Neural progenitor cell (in vitro differentiated cells): ENCODE measurements at regions not wholly inside any gene's neighbourhood (a gene's known extent, or its start where the extent isn't known, plus 50 kb on each side); places are given as distances from the start of the nearest gene placed in this dataset.

ENCODE experiments used
- DNase-seq: peaks from one replicate; pipeline ENCODE4 v3.0.0-alpha.2; 2016; ENCODE audit warnings: low spot score
- H2AFZ ChIP-seq: fragments of 200-600 bp; sonication (generic); replicated peaks from 2 replicates; pipeline ENCODE4 v1.6.1; 2016; ENCODE audit warnings: antibody characterized with exemption
- H3F3A ChIP-seq: fragments of 200-600 bp; sonication (generic); 2 replicates; pipeline ENCODE4 v1.6.1; 2016; ENCODE audit warnings: antibody characterized with exemption, low read depth
- H3K27ac ChIP-seq: fragments of 200-600 bp; sonication (generic); 2 replicates; pipeline ENCODE4 v1.5.1; 2016; ENCODE audit warnings: mild to moderate bottlenecking
- H3K27me3 ChIP-seq: fragments of 200-600 bp; sonication (generic); 2 replicates; pipeline ENCODE4 v1.6.1; 2016; ENCODE audit warnings: mild to moderate bottlenecking, moderate library complexity
- H3K36me3 ChIP-seq: fragments of 200-600 bp; sonication (generic); 2 replicates; pipeline ENCODE4 v1.5.1; 2016
- H3K4me1 ChIP-seq: fragments of 200-600 bp; sonication (generic); 2 replicates; pipeline ENCODE4 v1.6.1; 2016; ENCODE audit warnings: mixed run types
- H3K4me2 ChIP-seq: fragments of 200-600 bp; sonication (generic); 2 replicates; pipeline ENCODE4 v1.6.1; 2016
- H3K4me3 ChIP-seq: fragments of 200-600 bp; sonication (generic); 2 replicates; pipeline ENCODE4 v1.5.1; 2016
- H3K79me2 ChIP-seq: fragments of 200-600 bp; sonication (generic); 2 replicates; pipeline ENCODE4 v1.6.1; 2016; ENCODE audit warnings: low read depth
- H3K9ac ChIP-seq: fragments of 200-600 bp; sonication (generic); 2 replicates; pipeline ENCODE4 v1.6.1; 2016
- H3K9me3 ChIP-seq: fragments of 200-600 bp; sonication (generic); 2 replicates; pipeline ENCODE4 v1.5.1; 2016; ENCODE audit warnings: low read depth
- H4K20me1 ChIP-seq: fragments of 200-600 bp; sonication (generic); 2 replicates; pipeline ENCODE4 v1.6.1; 2016; ENCODE audit warnings: low read depth
- H3K27ac Mint-ChIP-seq: 3 replicates; pipeline ENCODE4 v1.8.0; 2021; ENCODE audit warnings: mixed read lengths
- H3K27me3 Mint-ChIP-seq: 2 replicates; pipeline ENCODE4 v1.8.0; 2022; ENCODE audit warnings: low read depth, mild to moderate bottlenecking, inconsistent platforms, moderate library complexity, mixed read lengths; ENCODE audit not compliant: insufficient read depth
- H3K36me3 Mint-ChIP-seq: 3 replicates; pipeline ENCODE4 v1.8.0; 2021; ENCODE audit warnings: mixed read lengths
- H3K4me1 Mint-ChIP-seq: 3 replicates; pipeline ENCODE4 v1.8.0; 2021; ENCODE audit warnings: mixed read lengths
- H3K4me3 Mint-ChIP-seq: 3 replicates; pipeline ENCODE4 v1.8.0; 2021; ENCODE audit warnings: mild to moderate bottlenecking, moderate library complexity, mixed read lengths
- H3K9me3 Mint-ChIP-seq: 3 replicates; pipeline ENCODE4 v1.8.0; 2020; ENCODE audit warnings: mixed read lengths
- EZH2 ChIP-seq: fragments of 200-600 bp; sonication (generic); IDR thresholded peaks from 2 replicates; pipeline ENCODE4 v1.6.1; 2017; ENCODE audit warnings: antibody characterized with exemption, mild to moderate bottlenecking, moderate library complexity
- EZH2phosphoT487 ChIP-seq: fragments of 200-600 bp; sonication (generic); IDR thresholded peaks from 2 replicates; pipeline ENCODE4 v1.6.1; 2017; ENCODE audit warnings: antibody characterized with exemption
- TF ChIP-seq, protein P1 (sequence below): fragments of 200-600 bp; sonication (generic); IDR thresholded peaks from 2 replicates; pipeline ENCODE4 v1.5.1; 2017; ENCODE audit warnings: antibody characterized with exemption, mild to moderate bottlenecking

DNA sequence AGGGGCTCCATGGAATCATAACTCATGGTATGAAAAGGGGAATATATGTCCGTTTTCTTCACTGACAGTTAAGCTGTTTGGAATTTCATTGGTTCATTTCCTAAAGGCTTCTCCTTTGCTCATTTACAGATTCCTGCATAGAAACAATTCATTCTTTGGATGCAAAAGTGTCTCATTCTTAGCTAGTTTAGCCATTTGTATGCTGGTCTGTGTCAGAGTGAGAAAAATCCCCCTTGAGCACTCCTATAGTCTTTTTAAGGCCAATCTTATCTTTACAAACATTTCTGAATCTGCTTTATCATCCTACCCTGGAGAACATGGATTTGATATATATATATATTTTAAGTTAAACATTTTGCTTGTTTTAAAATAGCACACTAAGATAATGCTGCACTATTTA, 1260.9 kb upstream of the NRXN1 start:
- H3K4me1 Mint-ChIP-seq = peaks cover 4% of the 10 kb centered on the region
- DNase-seq = no peak
- no peak for TF ChIP-seq EZH2phosphoT487
- no peak for TF ChIP-seq EZH2
- TF ChIP-seq, protein P1, sequence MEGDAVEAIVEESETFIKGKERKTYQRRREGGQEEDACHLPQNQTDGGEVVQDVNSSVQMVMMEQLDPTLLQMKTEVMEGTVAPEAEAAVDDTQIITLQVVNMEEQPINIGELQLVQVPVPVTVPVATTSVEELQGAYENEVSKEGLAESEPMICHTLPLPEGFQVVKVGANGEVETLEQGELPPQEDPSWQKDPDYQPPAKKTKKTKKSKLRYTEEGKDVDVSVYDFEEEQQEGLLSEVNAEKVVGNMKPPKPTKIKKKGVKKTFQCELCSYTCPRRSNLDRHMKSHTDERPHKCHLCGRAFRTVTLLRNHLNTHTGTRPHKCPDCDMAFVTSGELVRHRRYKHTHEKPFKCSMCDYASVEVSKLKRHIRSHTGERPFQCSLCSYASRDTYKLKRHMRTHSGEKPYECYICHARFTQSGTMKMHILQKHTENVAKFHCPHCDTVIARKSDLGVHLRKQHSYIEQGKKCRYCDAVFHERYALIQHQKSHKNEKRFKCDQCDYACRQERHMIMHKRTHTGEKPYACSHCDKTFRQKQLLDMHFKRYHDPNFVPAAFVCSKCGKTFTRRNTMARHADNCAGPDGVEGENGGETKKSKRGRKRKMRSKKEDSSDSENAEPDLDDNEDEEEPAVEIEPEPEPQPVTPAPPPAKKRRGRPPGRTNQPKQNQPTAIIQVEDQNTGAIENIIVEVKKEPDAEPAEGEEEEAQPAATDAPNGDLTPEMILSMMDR = no peak

GRCh38 chr2:52289741-52290140, 1257.8 kb upstream of the NRXN1 start:
- no peak overlapping the region for H3K9ac ChIP-seq
- no peak overlapping the region for H3K27ac Mint-ChIP-seq

More for the DNA sequence above, 1260.9 kb upstream of the NRXN1 start:
- Mint-ChIP-seq H3K4me3 (no peak overlapping the region), H3K9me3 (no peaks in the 10 kb centered on the region), H3K27ac (no peak overlapping the region), H3K27me3 (no peaks in the 10 kb centered on the region), H3K36me3 (no peaks in the 10 kb centered on the region)
- H4K20me1 ChIP-seq = no peaks in the 10 kb centered on the region
- peak overlapping the region; percentile 30 for H2AFZ ChIP-seq
- H3K9ac ChIP-seq = no peak overlapping the region
- no peak overlapping the region for H3K27ac ChIP-seq
- no peaks in the 10 kb centered on the region for H3K36me3 ChIP-seq
- no peaks in the 10 kb centered on the region for H3K79me2 ChIP-seq
- H3K4me1 ChIP-seq = peaks cover 20% of the 10 kb centered on the region
- no peaks in the 10 kb centered on the region for H3K9me3 ChIP-seq
- no peaks in the 10 kb centered on the region for H3K27me3 ChIP-seq
- H3K4me2 ChIP-seq = peak overlapping the region; percentile 0
- peaks cover 4% of the 10 kb centered on the region for H3F3A ChIP-seq
- no peak overlapping the region for H3K4me3 ChIP-seq

DNA sequence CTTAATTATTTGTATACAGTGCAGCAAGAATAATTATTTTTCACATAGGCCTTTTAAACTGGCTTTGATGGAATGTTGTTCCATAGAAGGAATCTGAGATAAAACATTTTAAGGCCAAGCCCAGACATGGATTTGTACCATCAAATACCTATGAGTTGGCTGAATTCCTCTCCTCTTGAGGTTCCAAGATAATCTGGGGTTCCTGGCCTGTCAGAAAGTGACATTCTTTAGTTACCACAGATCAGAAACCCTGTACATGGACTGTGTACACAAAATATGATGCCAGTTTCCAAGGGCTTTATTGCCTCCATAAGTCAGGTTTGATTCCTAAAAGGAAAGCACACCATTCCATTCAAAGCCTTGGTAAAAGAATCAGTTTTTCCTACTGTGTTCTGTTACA, 1256.7 kb upstream of the NRXN1 start:
- Histone ChIP-seq H3K27ac (no peak overlapping the region), H3K27me3 (no peaks in the 10 kb centered on the region), H3K4me3 (no peak overlapping the region), H3F3A (peaks cover 12% of the 10 kb centered on the region), H3K4me1 (peaks cover 36% of the 10 kb centered on the region), H3K9me3 (no peaks in the 10 kb centered on the region), H3K9ac (no peak overlapping the region), H3K79me2 (no peaks in the 10 kb centered on the region), H2AFZ (no peak overlapping the region), H3K4me2 (no peak overlapping the region), H3K36me3 (no peaks in the 10 kb centered on the region), H4K20me1 (no peaks in the 10 kb centered on the region)
- H3K9me3 Mint-ChIP-seq = peaks cover 9% of the 10 kb centered on the region
- H3K4me1 Mint-ChIP-seq = peaks cover 20% of the 10 kb centered on the region
- H3K4me3 Mint-ChIP-seq = no peak overlapping the region
- no peak for DNase-seq
- TF ChIP-seq EZH2phosphoT487 (no peak), EZH2 (no peak)
- TF ChIP-seq, protein P1 = no peak
- H3K27me3 Mint-ChIP-seq = no peaks in the 10 kb centered on the region
- H3K27ac Mint-ChIP-seq = no peak overlapping the region
- H3K36me3 Mint-ChIP-seq = peaks cover 3% of the 10 kb centered on the region

More at GRCh38 chr2:52289741-52290140, 1257.8 kb upstream of the NRXN1 start:
- H3F3A ChIP-seq = peaks cover 12% of the 10 kb centered on the region
- DNase-seq = no peak
- H3K27me3 ChIP-seq = no peaks in the 10 kb centered on the region
- no peaks in the 10 kb centered on the region for H3K27me3 Mint-ChIP-seq
- H3K36me3 ChIP-seq = no peaks in the 10 kb centered on the region
- no peaks in the 10 kb centered on the region for H4K20me1 ChIP-seq
- H3K4me3 Mint-ChIP-seq = no peak overlapping the region
- no peaks in the 10 kb centered on the region for H3K79me2 ChIP-seq
- H3K4me1 Mint-ChIP-seq = peaks cover 18% of the 10 kb centered on the region
- no peak overlapping the region for H3K4me2 ChIP-seq
- H3K27ac ChIP-seq = no peak overlapping the region
- H3K9me3 Mint-ChIP-seq = peaks cover 9% of the 10 kb centered on the region
- peaks cover 36% of the 10 kb centered on the region for H3K4me1 ChIP-seq
- TF ChIP-seq EZH2 = no peak
- no peak for TF ChIP-seq EZH2phosphoT487
- TF ChIP-seq, protein P1 = no peak
- H3K4me3 ChIP-seq = no peak overlapping the region
- H3K9me3 ChIP-seq = no peaks in the 10 kb centered on the region
- no peak overlapping the region for H2AFZ ChIP-seq
- peaks cover 3% of the 10 kb centered on the region for H3K36me3 Mint-ChIP-seq
